PC-3 (cell line): ENCODE measurements at regions not wholly inside any gene's neighbourhood (a gene's known extent, or its start where the extent isn't known, plus 50 kb on each side); places are given as distances from the start of the nearest gene placed in this dataset.

Source experiments
- CTCF ChIP-seq: fragments of 300-600 bp; sonication (generic); conservative IDR thresholded peaks from 2 replicates; pipeline ENCODE4 v1.5.1; 2017; ENCODE audit warnings: antibody characterized with exemption, low read depth, mild to moderate bottlenecking, low read length
- EZH2phosphoT487 ChIP-seq: fragments of 300-600 bp; sonication (generic); IDR thresholded peaks from 2 replicates; pipeline ENCODE4 v1.6.1; 2018; ENCODE audit warnings: mild to moderate bottlenecking, antibody characterized with exemption, low read length, borderline replicate concordance

DNA sequence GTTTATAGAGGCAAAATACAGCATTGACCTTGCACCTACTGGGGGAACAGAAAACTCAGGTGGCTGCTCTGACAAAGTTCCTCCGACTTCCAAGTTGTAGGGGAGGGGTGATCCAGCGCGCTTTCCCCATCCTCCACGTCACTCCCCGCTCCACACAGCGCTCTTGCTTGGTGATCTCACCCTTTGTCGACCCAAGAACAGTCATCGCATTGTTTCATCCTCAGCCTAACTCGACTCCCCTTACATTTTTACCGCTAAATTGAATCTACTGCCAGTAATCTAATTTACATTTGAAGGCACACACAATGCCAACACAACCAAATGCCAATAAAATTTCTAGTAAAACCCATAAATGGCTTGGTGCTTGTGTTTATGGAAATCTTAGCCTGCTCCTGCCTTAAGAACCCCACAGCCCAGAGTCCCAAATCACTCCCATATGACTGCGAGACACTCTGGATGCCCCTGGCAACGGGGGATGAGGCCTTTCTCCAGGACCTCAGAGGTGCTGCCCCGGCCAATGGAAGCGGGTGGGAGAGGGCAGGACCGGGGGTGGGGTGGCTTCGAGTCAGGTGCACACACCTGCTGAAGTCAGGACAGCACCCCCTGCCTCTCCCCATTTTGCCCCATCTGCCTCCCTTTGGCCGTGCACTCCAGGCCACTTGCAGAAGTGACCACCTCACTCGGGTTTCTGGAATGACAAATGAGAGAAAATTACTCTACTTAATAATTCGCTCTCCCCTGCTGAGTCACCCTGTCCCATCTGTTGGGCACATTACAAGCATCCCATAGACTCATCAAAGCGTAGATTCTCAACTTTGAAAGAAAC is 98.2 kb upstream of the GSC start:
- TF ChIP-seq CTCF (no peak), EZH2phosphoT487 (no peak)
